Fibroblast of lung (primary cell): ENCODE measurements at regions not wholly inside any gene's neighbourhood (a gene's known extent, or its start where the extent isn't known, plus 50 kb on each side); places are given as distances from the start of the nearest gene placed in this dataset.

Experiments used
- DNase-seq, 2 donors: peaks; one replicate each; pipeline versions ENCODE4 v3.0.0 to v3.0.0-alpha.2; 2010; ENCODE audit warnings: low read depth in 2 of 2
- H2AFZ ChIP-seq: 2 replicates; pipeline ENCODE4 v1.5.1; 2012; ENCODE audit warnings: low read length, control low read depth, inconsistent platforms
- H3K27ac ChIP-seq: 2 replicates; pipeline ENCODE4 v1.5.1; 2011; ENCODE audit warnings: low read length, control low read depth; ENCODE audit not compliant: insufficient read depth
- H3K27me3 ChIP-seq: 2 replicates; pipeline ENCODE4 v1.5.1; 2011; ENCODE audit warnings: mild to moderate bottlenecking, low read length; ENCODE audit not compliant: control insufficient read depth, insufficient read depth
- H3K36me3 ChIP-seq: 2 replicates; pipeline ENCODE4 v1.5.1; 2011; ENCODE audit warnings: low read length; ENCODE audit not compliant: control insufficient read depth, insufficient read depth
- H3K4me1 ChIP-seq: 2 replicates; pipeline ENCODE4 v1.5.1; 2011; ENCODE audit warnings: low read length; ENCODE audit not compliant: control insufficient read depth, insufficient read depth; ENCODE audit errors: extremely low read depth
- H3K4me2 ChIP-seq: 2 replicates; pipeline ENCODE4 v1.5.1; 2011; ENCODE audit warnings: low read length, control low read depth; ENCODE audit not compliant: insufficient read depth; ENCODE audit errors: extremely low read depth
- H3K4me3 ChIP-seq, 4 experiments: fragments of 200-600 bp in 1 of 4; sonication (generic) in 1 of 4; replicated peaks in 1 of 4; 2 replicates each; pipeline ENCODE4 v1.5.1; 2011 to 2016; ENCODE audit warnings: low read length in 4 of 4, low read depth in 3 of 4, mild to moderate bottlenecking in 3 of 4, control low read depth in 2 of 4, inconsistent platforms in 1 of 4, mixed read lengths in 1 of 4; ENCODE audit not compliant: insufficient read depth in 1 of 4; ENCODE audit errors: control extremely low read depth in 1 of 4
- H3K79me2 ChIP-seq: 2 replicates; pipeline ENCODE4 v1.5.1; 2012; ENCODE audit warnings: mild to moderate bottlenecking, low read length, inconsistent platforms; ENCODE audit not compliant: control insufficient read depth, insufficient read depth
- H3K9ac ChIP-seq: 2 replicates; pipeline ENCODE4 v1.5.1; 2011; ENCODE audit warnings: mild to moderate bottlenecking, low read length, control low read depth; ENCODE audit not compliant: insufficient read depth
- H3K9me3 ChIP-seq: 2 replicates; pipeline ENCODE4 v1.5.1; 2012; ENCODE audit warnings: low read depth, low read length; ENCODE audit not compliant: control insufficient read depth, insufficient read depth
- H4K20me1 ChIP-seq: 2 replicates; pipeline ENCODE4 v1.5.1; 2011; ENCODE audit warnings: low read length; ENCODE audit not compliant: control insufficient read depth, insufficient read depth; ENCODE audit errors: extremely low read depth
- EZH2 ChIP-seq: IDR thresholded peaks from 2 replicates; pipeline ENCODE4 v1.5.1; 2012; ENCODE audit warnings: low read length, control low read depth, mild to moderate bottlenecking; ENCODE audit errors: missing control alignments
- TF ChIP-seq, protein P1 (sequence below), 2 donors: IDR thresholded peaks in 1 of 2; conservative IDR thresholded peaks in 1 of 2; 1 replicate in 1 of 2; 2 replicates in 1 of 2; pipeline ENCODE4 v1.5.1; 2011 to 2012; ENCODE audit warnings: low read length in 2 of 2, control low read depth in 1 of 2, inconsistent platforms in 1 of 2, low read depth in 1 of 2, mild to moderate bottlenecking in 1 of 2

GRCh38 chr1:181206979-181207790 is 118.7 kb downstream of the IER5 start:
- Histone ChIP-seq H3K9ac (no peak overlapping the region), H3K4me3 (no peak overlapping the region), H3K9me3 (no peaks in the 10 kb centered on the region), H2AFZ (no peak overlapping the region), H3K27ac (no peak overlapping the region), H4K20me1 (no peaks in the 10 kb centered on the region), H3K4me1 (no peaks in the 10 kb centered on the region), H3K4me2 (no peak overlapping the region), H3K79me2 (no peaks in the 10 kb centered on the region), H3K36me3 (no peaks in the 10 kb centered on the region), H3K27me3 (peaks cover 2% of the 10 kb centered on the region)
- DNase-seq = no peak
- no peak for TF ChIP-seq EZH2
- TF ChIP-seq, protein P1, sequence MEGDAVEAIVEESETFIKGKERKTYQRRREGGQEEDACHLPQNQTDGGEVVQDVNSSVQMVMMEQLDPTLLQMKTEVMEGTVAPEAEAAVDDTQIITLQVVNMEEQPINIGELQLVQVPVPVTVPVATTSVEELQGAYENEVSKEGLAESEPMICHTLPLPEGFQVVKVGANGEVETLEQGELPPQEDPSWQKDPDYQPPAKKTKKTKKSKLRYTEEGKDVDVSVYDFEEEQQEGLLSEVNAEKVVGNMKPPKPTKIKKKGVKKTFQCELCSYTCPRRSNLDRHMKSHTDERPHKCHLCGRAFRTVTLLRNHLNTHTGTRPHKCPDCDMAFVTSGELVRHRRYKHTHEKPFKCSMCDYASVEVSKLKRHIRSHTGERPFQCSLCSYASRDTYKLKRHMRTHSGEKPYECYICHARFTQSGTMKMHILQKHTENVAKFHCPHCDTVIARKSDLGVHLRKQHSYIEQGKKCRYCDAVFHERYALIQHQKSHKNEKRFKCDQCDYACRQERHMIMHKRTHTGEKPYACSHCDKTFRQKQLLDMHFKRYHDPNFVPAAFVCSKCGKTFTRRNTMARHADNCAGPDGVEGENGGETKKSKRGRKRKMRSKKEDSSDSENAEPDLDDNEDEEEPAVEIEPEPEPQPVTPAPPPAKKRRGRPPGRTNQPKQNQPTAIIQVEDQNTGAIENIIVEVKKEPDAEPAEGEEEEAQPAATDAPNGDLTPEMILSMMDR (conservative IDR thresholded peaks at IDR 0.05 in 1 of 2, IDR thresholded peaks at IDR 0.05 in 1 of 2; ENCODE audit: low read depth in 1 of 2, low read length in 2 of 2) = no peak

- H3K79me2 ChIP-seq = no peaks in the 10 kb centered on the region
- H3K27ac ChIP-seq = no peak overlapping the region
- DNase-seq = peak in 1 of 2 donors; percentile 8
These were observed 119.6 kb downstream of the IER5 start for GRCh38 chr1:181208083-181208482.

DNA sequence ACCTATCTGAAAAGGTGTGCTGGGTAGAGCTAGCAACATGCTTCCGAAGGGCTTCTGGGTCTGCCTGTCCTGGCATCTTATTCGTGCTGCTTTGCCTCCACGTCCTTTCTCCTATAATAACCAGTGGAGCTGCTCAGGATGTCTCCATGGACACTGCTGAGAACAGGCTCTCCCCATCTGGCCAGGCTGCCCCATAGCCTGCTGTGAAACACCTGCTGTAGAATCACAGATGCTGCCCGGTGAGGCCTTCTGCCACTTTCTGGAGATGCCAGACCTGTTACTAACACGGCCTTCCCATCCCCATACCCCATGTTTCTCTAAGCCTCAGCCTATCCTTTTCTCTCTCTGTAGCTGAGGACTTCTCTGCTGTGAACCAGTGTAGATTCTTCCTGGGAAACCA is 120.5 kb downstream of the IER5 start:
- Histone ChIP-seq H3K9me3 (no peaks in the 10 kb centered on the region), H3K9ac (no peak overlapping the region), H3K36me3 (no peaks in the 10 kb centered on the region), H4K20me1 (no peaks in the 10 kb centered on the region), H3K4me3 (no peak overlapping the region), H2AFZ (no peak overlapping the region), H3K4me2 (no peak overlapping the region), H3K27me3 (peaks cover 2% of the 10 kb centered on the region), H3K27ac (no peak overlapping the region), H3K4me1 (no peaks in the 10 kb centered on the region), H3K79me2 (no peaks in the 10 kb centered on the region)
- no peak for DNase-seq
- no peak for TF ChIP-seq EZH2
- TF ChIP-seq, protein P1 (conservative IDR thresholded peaks at IDR 0.05 in 1 of 2, IDR thresholded peaks at IDR 0.05 in 1 of 2; ENCODE audit: low read depth in 1 of 2, low read length in 2 of 2) = no peak

More at GRCh38 chr1:181208083-181208482, 119.6 kb downstream of the IER5 start:
- no peak overlapping the region for H2AFZ ChIP-seq
- H3K9ac ChIP-seq = no peak overlapping the region
- peaks cover 2% of the 10 kb centered on the region for H3K27me3 ChIP-seq
- H3K36me3 ChIP-seq = no peaks in the 10 kb centered on the region
- TF ChIP-seq EZH2 = no peak
- TF ChIP-seq, protein P1 (conservative IDR thresholded peaks at IDR 0.05 in 1 of 2, IDR thresholded peaks at IDR 0.05 in 1 of 2; ENCODE audit: low read depth in 1 of 2, low read length in 2 of 2) = no peak
- no peak overlapping the region for H3K4me3 ChIP-seq
- no peak overlapping the region for H3K4me2 ChIP-seq
- no peaks in the 10 kb centered on the region for H3K9me3 ChIP-seq
- H4K20me1 ChIP-seq = no peaks in the 10 kb centered on the region
- H3K4me1 ChIP-seq = no peaks in the 10 kb centered on the region
